Activated CD8-positive, alpha-beta memory T cell treated with anti-CD3 and anti-CD28 coated beads, Interleukin-2, amount 50 U/mL, for 1 hour (primary cell): ENCODE measurements at regions not wholly inside any gene's neighbourhood (a gene's known extent, or its start where the extent isn't known, plus 50 kb on each side); places are given as distances from the start of the nearest gene placed in this dataset.
"Not testable (repeated sequence)": the region's sequence is repeated elsewhere in the genome, so short reads cannot be mapped to it uniquely, and the experiment has no call there.

Experiments used
- DNase-seq: peaks from one replicate; pipeline ENCODE4 v3.0.0-alpha.2; 2020; ENCODE audit errors: extremely low read depth

DNA sequence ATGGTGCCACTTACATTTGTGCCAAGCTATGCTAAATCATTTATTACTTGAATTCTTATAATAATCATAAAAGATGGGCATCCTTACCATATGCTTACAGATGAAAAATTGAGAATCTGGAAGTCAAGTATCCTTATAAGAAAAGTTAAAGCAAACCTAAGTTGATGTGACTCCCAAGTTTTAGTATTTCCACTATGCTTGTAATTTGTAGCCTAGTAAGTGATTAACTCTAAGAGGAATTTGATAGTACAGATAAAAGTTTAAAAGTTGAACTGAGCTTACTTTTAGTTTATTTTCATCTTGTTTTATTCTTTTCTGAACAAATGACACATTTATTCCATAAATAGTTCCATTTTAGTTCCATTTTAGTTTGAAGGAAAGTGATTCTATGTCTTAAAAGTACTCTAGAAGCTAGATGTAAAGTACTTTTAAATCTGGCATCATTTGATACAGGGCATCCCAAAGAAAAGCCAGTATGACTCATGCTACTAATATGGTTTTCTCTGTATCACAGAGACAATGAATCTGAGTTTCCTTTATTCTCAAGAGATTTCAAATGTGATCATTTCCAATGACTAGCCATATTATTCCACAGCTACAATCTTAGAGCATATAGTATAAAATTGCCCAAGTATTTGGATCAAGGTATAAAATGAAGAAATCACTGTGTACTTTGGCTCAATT, 596.0 kb downstream of the SLC16A7 start:
- no peak for DNase-seq

DNA sequence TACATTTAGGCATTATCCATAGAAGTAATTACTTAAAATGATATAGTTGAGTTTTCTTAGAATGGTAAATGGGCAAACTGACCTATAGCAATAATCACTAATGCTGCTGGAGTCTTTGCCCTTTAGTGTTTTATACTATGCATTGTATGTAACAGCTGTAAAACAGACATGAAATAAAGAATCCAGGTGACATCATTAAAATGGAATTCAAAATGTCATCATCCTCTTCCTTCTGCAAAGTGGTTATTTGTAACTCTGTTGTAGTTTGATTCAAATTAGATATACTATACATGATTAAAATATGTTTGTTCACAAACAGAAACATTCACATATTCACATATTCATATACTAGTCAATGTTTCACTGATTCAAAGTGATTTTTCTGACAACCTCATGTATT, 598.8 kb downstream of the SLC16A7 start:
- DNase-seq = no peak

DNA sequence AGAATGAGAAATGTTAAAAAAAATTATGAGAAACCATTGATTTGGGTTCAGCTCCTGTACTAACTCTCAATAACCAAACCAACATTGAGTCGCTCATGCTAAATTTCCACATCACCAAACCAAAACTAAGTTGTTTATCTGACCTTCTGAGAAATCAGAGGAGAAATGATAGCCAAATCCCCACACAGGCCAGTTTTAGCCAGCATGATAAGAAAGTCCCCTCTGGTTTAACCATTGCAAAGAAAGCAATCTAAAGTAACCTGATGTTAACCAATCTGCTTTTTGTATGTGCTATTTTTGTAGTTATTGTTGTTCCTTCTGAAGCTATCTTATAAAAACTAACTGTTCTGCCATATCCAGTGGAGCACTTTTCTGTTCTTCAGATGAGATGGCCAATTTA, 599.7 kb downstream of the SLC16A7 start:
- DNase-seq = no peak

DNA sequence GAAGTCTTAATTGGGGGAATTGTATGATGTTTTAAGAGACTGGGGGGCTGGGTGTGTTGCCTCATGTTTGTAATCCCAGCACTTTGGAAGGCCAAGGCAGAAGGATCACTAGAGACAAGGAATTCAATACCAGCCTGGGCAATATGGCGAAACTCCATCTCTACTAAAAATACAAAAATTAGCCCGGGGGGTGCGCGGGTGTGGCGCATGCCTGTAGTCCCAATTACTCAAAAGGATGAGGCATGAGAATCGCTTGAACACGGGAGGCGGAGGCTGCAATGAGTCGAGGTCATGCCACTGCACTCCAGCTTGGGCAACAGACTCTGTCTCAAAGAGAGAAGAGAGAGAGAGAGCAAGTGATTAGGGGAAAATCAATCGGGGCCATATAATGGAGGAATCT, 600.5 kb downstream of the SLC16A7 start:
- DNase-seq = no peak

DNA sequence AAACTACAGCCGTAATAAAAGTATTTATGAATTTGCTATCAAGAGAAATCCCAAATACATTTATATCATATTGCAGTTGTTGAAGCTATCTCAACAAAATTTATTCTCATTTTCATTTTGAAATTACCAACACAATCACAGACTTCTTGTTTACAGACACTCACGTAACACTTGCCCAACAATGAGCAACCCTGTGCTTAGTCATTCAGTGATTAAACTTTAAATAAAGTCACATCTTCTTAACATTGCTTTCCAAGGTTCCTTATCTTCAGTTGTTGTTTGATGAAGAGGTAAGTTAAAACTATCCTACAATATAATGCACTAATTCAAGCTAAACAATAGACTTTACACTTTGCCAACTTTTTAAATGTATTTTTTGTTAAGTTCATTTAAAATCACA, 601.8 kb downstream of the SLC16A7 start:
- no peak for DNase-seq

DNA sequence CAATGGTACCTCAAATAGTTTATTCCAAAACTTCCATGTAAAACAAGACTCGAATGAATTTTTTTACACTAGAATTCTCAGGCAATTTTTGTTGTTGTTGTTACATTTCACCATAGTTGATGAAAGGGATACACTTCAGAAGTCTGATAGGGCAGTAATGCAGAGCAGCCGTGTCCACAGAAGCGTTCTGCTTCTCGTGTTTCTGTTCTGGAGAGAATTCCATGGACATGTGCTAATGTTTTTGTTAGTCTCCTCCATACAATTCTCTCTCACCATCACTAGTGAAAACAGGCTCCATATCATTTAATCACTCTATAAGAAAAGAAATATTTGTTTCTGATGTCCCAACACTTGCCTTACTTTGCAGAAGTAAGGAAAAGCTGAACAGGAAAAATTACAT, 606.1 kb downstream of the SLC16A7 start:
- DNase-seq = no peak

DNA sequence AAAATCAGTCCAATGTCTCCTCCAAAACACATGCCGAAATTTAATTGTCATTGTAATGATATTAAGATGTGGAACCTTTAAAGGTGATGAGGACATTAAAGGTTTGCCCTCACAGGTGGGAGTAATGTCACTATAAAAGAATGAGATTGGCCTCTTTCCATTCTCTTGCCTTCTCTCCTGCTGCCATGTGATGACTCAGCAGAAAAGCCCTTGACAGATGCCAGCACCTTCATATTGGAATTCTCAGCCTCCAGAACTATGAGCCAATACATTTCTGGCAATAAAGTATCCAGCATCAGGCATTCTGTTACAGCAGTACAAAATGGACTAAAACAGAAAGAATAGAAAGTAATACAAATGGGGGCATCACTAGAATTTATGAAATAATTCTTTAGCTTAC, 609.7 kb downstream of the SLC16A7 start:
- DNase-seq = no peak

DNA sequence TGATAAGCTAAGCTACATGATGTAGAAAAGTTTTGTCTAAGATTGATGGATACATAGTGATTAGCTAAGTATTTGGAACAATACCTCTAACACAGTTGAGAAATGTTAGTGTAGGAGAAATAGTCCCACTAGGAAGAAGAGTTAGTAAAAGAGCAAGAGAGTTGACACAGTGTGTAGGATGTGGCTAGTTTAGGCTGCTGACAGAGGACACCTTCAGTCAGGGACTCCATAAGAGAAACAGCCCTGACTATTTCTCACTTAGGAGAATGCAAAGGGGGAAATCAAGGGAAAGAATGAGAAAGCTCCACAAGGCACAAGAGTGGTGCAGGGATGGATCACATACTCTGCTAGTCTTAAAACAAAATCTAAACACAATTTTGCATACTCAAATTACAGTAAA, 613.7 kb downstream of the SLC16A7 start:
- no peak for DNase-seq

DNA sequence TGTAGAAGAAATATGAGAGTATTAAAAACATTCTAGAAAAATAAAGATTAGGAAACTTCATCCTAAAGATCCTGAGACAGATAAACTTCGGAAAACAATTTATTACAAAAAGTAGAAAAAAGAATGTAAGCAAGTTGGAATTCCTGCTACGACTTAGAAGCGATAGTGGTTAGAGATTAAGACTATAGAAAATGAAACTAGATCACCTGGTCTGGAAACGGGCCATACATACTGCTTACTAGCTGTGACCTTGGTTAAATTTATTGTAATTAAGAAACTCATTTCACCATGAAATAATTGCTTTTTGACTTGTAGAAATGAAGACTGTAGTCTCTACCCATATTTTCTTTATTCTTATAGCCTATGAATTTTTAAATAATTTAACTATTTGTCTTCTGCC, 614.1 kb downstream of the SLC16A7 start:
- no peak for DNase-seq

DNA sequence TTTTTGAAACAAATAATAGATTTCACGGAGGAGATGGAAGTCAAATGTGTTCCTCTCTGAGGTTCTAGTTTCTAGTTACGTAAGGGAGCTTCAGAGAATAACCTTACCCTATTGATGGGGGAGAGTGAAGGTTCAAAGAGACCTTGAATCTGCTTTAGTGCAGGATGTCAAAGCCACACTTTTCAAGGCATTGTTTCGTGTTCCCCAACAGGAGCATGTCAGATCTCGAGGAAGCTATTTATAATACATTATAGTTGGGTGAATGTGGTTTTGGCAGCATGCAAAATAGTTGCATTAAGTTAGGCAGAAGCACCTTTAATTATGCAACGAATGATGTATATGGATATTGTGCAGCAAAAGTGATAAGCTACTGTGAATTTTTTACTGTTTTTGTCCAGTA, 614.9 kb downstream of the SLC16A7 start:
- no peak for DNase-seq

DNA sequence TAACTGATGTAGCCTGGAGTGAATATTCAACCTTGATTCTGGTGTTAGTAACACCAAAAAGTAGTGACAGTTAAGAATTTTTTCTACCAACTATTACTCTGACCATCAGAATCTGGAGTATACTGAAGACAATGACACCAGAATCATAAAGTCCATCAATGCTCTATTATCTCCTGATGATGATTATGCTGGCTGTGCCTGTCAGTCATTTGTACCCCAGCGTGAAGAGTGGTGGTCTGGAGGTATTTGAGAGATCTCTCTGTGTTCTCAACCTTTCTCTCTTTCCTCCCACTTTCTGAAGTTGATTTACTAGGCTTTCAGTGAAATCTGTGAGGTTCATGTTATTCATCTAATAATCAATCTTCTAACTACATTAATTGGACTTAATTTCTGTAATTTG, 615.4 kb downstream of the SLC16A7 start:
- DNase-seq = no peak

DNA sequence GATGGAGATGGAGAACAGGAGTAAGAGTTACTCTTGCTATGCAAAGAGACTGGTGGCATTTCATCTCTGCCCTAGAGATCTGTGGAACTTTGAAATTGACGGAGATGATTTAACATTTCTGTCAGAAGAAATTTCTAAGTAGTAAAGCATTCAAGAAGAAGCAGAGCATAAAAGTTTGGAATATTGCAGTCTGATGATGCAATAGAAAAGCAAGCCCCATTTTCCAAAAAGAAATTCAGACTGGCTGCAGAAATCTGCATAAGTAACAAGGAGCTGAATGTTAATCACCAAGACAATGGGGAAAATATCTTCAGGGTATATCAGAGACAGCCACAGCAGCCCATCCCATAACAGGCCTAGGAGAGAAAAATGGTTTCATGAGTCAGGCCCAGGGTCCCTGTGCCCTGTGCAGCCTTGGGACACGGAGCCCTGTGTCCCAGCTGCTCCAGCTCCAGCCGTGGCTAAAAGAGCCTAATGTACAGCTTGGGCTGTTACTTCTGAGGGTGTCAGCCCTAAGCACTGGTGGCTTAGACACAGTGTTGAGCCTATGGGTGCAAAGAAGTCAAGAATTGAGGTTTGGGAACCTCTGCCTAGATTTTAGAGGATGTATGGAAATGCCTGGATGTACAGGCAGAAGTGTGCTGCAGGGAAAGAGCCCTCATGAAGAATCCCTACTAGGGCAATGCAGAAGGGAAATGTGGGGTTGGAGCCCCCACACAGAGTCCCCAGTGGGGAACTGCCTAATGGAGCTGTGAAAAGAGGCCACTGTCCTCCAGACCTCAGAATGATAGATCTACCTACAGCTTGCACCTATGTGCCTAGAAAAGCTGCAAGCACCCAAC, 616.6 kb downstream of the SLC16A7 start:
- DNase-seq = no peak

DNA sequence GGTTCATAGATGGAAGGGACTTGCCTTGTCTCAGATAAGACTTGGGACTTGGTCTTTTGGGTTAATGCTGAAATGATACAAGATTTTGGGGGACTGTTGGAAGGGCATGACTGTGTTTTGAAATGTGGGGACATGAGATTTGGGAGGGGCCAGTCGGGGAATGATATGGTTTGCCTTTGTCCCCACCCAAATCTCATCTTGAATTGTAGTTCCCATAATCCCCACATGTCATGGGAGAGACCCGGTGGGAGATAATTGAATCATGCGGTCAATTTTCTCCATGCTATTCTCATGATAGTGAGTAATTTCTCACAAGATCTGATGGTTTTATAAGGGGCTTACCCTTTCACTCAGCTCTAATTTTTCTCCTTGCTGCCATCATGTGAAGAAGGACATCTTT, 617.4 kb downstream of the SLC16A7 start:
- not testable (repeated sequence) for DNase-seq

DNA sequence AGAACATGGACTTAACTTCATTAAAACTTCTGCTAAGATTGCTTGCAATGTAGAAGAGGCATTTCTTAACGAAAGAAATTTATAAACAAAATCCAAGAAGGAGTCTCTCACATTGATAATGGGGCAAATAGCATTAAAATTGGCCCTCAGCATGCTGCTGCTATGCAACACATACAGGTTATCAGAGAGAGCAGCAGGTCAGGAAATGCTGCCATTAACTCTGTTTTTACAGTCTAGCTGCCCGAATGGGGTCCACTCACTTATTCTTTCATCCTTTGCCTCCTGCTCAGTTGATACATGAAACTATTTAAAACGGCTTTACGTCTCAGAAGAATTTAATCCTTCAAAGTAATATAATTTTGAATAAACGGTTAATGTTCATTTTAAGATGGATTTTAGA, 620.4 kb downstream of the SLC16A7 start:
- no peak for DNase-seq

DNA sequence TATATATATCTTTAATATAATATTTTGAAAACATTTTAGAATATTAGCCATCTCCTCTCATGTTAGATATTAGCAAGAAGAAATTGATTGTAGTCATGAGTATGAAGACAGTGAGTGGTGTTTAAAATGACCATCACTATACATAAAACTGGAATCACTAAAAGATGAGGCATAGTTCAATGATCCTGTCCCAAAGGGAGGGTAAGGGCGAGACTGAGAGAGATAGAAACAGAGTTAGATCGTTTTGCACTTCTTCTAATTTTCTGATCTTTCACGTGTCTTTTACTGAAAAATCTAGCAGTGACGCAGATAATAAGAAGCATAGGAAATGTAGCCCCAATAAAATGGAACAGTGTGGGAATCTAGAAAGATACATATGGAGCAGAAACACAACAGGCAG, 627.4 kb downstream of the SLC16A7 start:
- no peak for DNase-seq

DNA sequence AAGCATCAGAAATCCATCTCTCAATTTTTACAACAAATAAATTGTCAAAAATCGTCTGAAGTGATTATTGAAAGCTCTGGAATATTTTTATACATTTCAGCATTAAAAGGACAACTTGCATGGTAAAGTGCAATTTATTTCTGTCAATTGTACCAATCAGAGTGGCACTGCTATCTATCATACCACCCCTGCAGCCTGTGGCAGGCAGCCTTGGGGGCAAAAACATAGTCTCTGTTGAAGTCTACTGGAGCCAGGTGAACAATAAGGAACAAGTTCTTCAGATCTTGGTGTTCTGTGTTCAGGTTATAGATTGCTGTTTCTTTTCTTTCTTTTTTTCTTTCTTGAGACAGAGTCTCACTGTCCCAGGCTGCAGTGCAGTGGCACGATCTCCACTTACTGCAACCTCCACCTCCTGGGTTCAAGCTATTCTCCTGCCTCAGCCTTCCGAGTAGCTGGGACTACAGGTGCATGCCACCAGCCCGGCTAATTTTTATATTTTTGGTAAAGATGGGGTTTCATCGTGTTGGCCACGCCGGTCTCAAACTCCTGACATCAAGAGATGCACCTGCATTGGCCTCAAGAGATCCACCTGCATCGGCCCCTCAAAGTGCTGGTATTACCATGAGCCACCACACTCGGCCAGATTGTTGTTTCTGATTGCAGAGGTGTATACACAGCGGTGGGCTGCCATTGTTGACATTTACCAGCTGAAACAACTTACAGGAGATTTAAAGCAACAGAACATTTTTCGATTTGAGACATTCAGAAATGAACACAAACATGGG, 629.6 kb downstream of the SLC16A7 start:
- no peak for DNase-seq

DNA sequence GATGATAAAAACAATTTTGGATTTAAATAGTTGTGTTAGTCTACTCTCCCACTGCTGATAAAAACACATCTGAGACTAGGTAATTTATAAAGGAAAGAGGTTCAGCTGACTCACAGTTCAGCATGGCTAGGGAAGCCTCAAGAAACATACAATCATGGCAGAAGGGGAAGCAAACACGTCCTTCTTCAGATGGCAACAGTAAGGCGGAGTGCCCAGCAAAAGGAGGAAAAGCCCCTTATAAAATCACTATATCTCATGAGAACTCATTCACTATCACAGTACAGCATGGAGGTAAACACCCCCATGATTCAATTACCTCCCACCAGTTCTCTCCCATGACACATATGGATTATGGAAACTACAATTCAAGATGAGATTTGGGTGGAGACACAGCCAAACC, 632.1 kb downstream of the SLC16A7 start:
- DNase-seq = no peak

DNA sequence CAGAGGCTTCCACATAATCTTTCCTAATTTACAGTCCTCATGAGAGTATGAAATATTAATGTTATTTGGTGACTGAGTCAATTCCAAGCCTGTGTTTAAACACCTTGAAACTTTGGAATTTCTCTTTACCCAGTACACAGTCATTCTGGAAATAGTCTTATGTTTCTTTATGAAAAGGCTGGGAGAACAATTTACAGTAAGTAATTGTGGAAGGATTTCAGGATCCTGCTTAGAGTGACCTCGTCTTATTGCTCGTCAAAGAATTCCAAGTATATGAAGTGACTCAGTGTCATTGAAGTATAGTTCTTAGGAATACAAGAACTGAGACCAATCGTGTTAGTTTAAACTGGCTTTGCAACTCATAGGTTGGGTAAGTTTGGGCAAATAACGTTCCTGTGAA, 634.2 kb downstream of the SLC16A7 start:
- DNase-seq = no peak

DNA sequence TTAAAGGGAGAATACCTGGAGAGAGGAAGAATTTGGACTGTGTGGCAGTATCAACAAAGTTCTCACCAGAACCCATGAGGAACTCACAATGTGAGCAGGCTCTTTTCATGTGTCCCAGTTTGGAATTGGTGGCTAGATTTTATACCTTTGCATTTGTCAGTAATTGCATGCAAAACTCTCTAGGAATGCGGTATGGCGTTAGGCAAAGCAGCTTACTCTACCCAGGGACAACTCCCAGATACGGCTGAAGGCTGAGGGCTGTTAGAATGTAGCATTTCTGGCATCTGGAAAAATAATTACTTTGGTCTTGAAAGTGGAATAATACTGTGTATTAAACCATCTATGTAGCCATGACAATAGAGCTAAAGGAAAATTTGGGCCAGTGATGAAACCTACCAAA, 635.5 kb downstream of the SLC16A7 start:
- no peak for DNase-seq

DNA sequence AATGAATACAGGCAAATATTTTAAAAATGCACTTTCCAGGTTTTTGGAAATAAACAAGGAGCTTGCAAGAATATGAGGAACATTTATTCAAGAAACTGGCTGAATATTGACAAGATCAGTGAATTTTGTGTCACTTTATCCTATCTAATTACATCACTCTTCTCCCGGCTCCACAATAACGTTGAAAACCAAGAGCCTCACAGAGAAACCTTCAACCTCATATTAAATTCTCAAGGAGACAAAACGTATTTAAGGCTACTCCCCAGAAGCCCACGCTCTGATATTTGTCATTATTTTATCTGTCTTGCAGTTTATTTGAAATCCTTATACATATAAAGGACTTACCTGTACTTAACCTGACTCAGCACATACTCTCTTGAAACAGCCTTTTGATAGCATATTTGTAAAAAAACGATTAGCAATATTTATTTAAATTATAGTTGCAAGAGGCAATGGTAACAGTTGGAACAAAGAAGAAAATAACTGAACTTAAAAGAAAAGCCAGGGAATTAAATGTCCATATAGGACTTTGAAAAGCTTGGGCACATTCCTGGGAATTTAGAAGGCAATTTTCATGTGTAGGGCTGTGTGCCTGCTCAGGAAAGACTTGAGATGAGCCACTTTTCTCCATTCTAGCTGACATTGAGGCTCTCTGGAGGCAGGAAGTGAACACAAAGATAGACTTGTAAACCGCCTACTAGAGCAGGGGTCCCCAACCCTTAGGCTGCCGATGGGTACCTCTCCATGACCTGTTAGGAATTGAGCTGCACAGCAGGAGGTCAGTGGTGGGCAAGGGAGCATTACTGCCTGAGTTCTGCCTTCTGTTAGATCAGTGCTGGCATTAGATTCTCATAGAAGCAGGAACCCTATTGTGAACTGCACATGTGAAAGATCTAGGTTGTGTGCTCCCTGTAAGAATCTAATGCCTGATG, 636.4 kb downstream of the SLC16A7 start:
- DNase-seq = no peak

DNA sequence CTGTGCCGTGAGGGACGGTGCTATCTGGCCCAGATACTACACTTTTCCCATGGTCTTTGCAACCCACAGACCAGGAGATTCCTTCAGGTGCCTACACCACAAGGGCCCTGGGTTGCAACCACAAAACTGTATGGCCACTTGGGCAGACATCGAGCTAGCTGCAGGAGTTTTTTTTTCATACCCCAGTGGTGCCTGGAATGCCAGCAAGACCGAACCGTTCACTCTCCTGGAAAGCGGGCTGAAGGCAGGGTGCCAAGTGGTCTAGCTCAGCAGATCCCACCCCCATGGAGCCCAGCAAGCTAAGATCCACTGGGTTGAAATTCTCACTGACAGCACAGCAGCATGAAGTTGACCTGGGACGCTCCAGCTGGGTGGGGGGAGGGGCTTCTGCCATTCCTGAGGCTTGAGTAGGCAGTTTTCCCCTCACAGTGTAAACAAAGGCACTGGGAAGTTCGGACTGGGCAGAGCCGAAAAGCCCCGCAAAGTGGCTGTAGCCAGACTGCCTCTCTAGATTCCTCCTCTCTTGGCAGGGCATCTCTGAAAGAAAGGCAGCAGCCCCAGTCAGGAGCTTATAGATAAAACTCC, 638.9 kb downstream of the SLC16A7 start:
- not testable (repeated sequence) for DNase-seq
